H1 (cell line): ENCODE measurements at regions not wholly inside any gene's neighbourhood (a gene's known extent, or its start where the extent isn't known, plus 50 kb on each side); places are given as distances from the start of the nearest gene placed in this dataset.

Experiments
- CTCF ChIA-PET: fragments of 300-600 bp; sonication (Branson Sonifier 250); formaldehyde crosslinking; loops from one replicate; lab custom pipeline; 2021; ENCODE audit not compliant: partially characterized antibody; lab: Charles Lee
- POLR2A ChIA-PET: fragments of 300-600 bp; sonication (Branson Sonifier 250); formaldehyde crosslinking; loops from one replicate; lab custom pipeline; 2021; ENCODE audit warnings: inconsistent platforms; ENCODE audit not compliant: partially characterized antibody; lab: Charles Lee
- DNase-seq, 2 experiments: peaks; one replicate each; pipeline versions ENCODE4 v3.0.0 to v3.0.0-alpha.2; 2010 to 2022; ENCODE audit warnings: low spot score in 2 of 2, low read depth in 1 of 2, mixed read lengths in 1 of 2
- FAIRE-seq: peaks from 2 replicates; lab custom pipeline; 2011; peaks lifted over from hg19 to GRCh38; lab: Jason Lieb, UNC
- H2AFZ ChIP-seq: 2 replicates; pipeline ENCODE4 v1.8.1; 2012; ENCODE audit warnings: low read length, inconsistent platforms
- H2AK5ac ChIP-seq: 2 replicates; pipeline ENCODE4 v1.6.1; 2013; ENCODE audit warnings: low read depth, low read length
- H2BK120ac ChIP-seq: replicated peaks from 2 replicates; pipeline ENCODE3; 2013; ENCODE audit warnings: low read depth, low read length, inconsistent platforms
- H2BK12ac ChIP-seq: 2 replicates; pipeline ENCODE4 v1.6.1; 2013; ENCODE audit warnings: low read depth, low read length
- H2BK15ac ChIP-seq: 2 replicates; pipeline ENCODE4 v1.6.1; 2013; ENCODE audit warnings: low read length
- H2BK20ac ChIP-seq: 2 replicates; pipeline ENCODE4 v1.6.1; 2013; ENCODE audit warnings: low read length
- H2BK5ac ChIP-seq: 2 replicates; pipeline ENCODE4 v1.6.1; 2013; ENCODE audit warnings: low read depth, low read length
- H3K14ac ChIP-seq: 2 replicates; pipeline ENCODE4 v1.6.1; 2013; ENCODE audit warnings: inconsistent platforms; ENCODE audit not compliant: insufficient read length
- H3K18ac ChIP-seq: 2 replicates; pipeline ENCODE4 v1.6.1; 2013; ENCODE audit warnings: low read length; ENCODE audit errors: extremely low read depth
- H3K23ac ChIP-seq: 2 replicates; pipeline ENCODE4 v1.6.1; 2013; ENCODE audit warnings: inconsistent platforms; ENCODE audit not compliant: insufficient read length
- H3K23me2 ChIP-seq: 2 replicates; pipeline ENCODE4 v1.6.1; 2013; ENCODE audit warnings: low read depth, low read length
- H3K27ac ChIP-seq: 2 replicates; pipeline ENCODE4 v1.6.1; 2011; ENCODE audit warnings: low read depth, low read length, inconsistent platforms
- H3K27me3 ChIP-seq, 4 experiments: replicated peaks in 1 of 4; 1 replicate in 1 of 4; 2 replicates in 3 of 4; pipeline versions ENCODE4 v1.6.1 to v1.8.1; 2011 to 2013; ENCODE audit warnings: low read length in 3 of 4, mild to moderate bottlenecking in 3 of 4, inconsistent platforms in 2 of 4, mixed read lengths in 2 of 4, moderate library complexity in 1 of 4; ENCODE audit not compliant: control insufficient read depth in 3 of 4, insufficient read depth in 3 of 4; ENCODE audit errors: extremely low read depth in 1 of 4
- H3K36me3 ChIP-seq, 4 experiments: 2 replicates each; pipeline versions ENCODE4 v1.6.1 to v1.8.1; 2011 to 2013; ENCODE audit warnings: mild to moderate bottlenecking in 4 of 4, low read length in 3 of 4, moderate library complexity in 2 of 4, control low read depth in 1 of 4, inconsistent platforms in 1 of 4; ENCODE audit not compliant: insufficient read depth in 4 of 4, control insufficient read depth in 2 of 4
- H3K4ac ChIP-seq: replicated peaks from 2 replicates; pipeline ENCODE3; 2013; ENCODE audit warnings: low read length, low read depth, mixed read lengths, inconsistent platforms; ENCODE audit not compliant: insufficient read length
- H3K4me1 ChIP-seq, 4 experiments: replicated peaks in 1 of 4; 1 replicate in 1 of 4; 2 replicates in 3 of 4; pipeline versions ENCODE4 v1.6.1 to v1.8.1; 2011 to 2013; ENCODE audit warnings: low read length in 3 of 4, inconsistent platforms in 2 of 4, mixed read lengths in 1 of 4; ENCODE audit not compliant: insufficient read depth in 4 of 4, control insufficient read depth in 3 of 4
- H3K4me2 ChIP-seq, 2 experiments: 2 replicates each; pipeline versions ENCODE4 v1.6.1 to v1.8.1; 2011 to 2013; ENCODE audit warnings: low read depth in 2 of 2, low read length in 2 of 2, control low read depth in 1 of 2, inconsistent platforms in 1 of 2, mild to moderate bottlenecking in 1 of 2; ENCODE audit not compliant: insufficient read depth in 1 of 2
- H3K4me3 ChIP-seq, 4 experiments: fragments of 200-600, 300-600 bp in 1 of 4; sonication (generic), shearing (Covaris generic), sonication (Bioruptor Twin) in 1 of 4; 2 replicates each; pipeline versions ENCODE4 v1.5.1 to v1.8.1; 2011 to 2016; ENCODE audit warnings: low read length in 4 of 4, low read depth in 3 of 4, control low read depth in 2 of 4, inconsistent platforms in 2 of 4, mild to moderate bottlenecking in 2 of 4, mixed read lengths in 1 of 4, moderate library complexity in 1 of 4; ENCODE audit not compliant: insufficient read depth in 2 of 4; ENCODE audit errors: extremely low read depth in 1 of 4
- H3K56ac ChIP-seq: replicated peaks from 2 replicates; pipeline ENCODE3; 2013; ENCODE audit warnings: low read depth, mild to moderate bottlenecking, mixed read lengths, low read length, inconsistent platforms; ENCODE audit not compliant: insufficient read length
- H3K79me1 ChIP-seq: 2 replicates; pipeline ENCODE4 v1.6.1; 2013; ENCODE audit warnings: low read depth, low read length, control low read depth
- H3K79me2 ChIP-seq, 2 experiments: 2 replicates each; pipeline versions ENCODE4 v1.6.1 to v1.8.1; 2012 to 2013; ENCODE audit warnings: low read length in 2 of 2, mild to moderate bottlenecking in 2 of 2, inconsistent platforms in 1 of 2; ENCODE audit not compliant: insufficient read depth in 2 of 2, control insufficient read depth in 1 of 2
- H3K9ac ChIP-seq, 4 experiments: replicated peaks in 1 of 4; 1 replicate in 1 of 4; 2 replicates in 3 of 4; pipeline versions ENCODE4 v1.6.1 to v1.8.1; 2011 to 2013; ENCODE audit warnings: low read depth in 3 of 4, low read length in 3 of 4, control low read depth in 2 of 4, mild to moderate bottlenecking in 2 of 4, moderate library complexity in 2 of 4, inconsistent platforms in 1 of 4; ENCODE audit errors: extremely low read depth in 1 of 4
- H3K9me3 ChIP-seq, 2 experiments: 2 replicates each; pipeline versions ENCODE4 v1.6.1 to v1.8.1; 2012 to 2013; ENCODE audit warnings: mild to moderate bottlenecking in 2 of 2, moderate library complexity in 2 of 2, control low read depth in 1 of 2, inconsistent platforms in 1 of 2, low read depth in 1 of 2, low read length in 1 of 2, mixed read lengths in 1 of 2; ENCODE audit not compliant: insufficient read depth in 2 of 2
- H4K20me1 ChIP-seq, 2 experiments: replicated peaks in 1 of 2; 2 replicates each; pipeline versions ENCODE3 to v1.8.1; 2011 to 2013; ENCODE audit warnings: inconsistent platforms in 2 of 2, low read length in 2 of 2, mild to moderate bottlenecking in 1 of 2; ENCODE audit not compliant: insufficient read depth in 2 of 2, control insufficient read depth in 1 of 2
- H4K5ac ChIP-seq: 2 replicates; pipeline ENCODE4 v1.6.1; 2013; ENCODE audit warnings: low read length, low read depth, mixed read lengths, inconsistent platforms; ENCODE audit not compliant: insufficient read length
- H4K8ac ChIP-seq: 2 replicates; pipeline ENCODE4 v1.8.0; 2013; ENCODE audit warnings: mild to moderate bottlenecking, moderate library complexity, low read length, inconsistent platforms; ENCODE audit not compliant: insufficient read depth; ENCODE audit errors: extremely low read depth
- H4K91ac ChIP-seq: replicated peaks from 2 replicates; pipeline ENCODE3; 2013; ENCODE audit warnings: low read length, mixed read lengths, inconsistent platforms; ENCODE audit not compliant: insufficient read length
- BACH1 ChIP-seq: IDR thresholded peaks from 2 replicates; pipeline ENCODE4 v1.6.1; 2012; ENCODE audit warnings: low read length, improper control_type of control experiment
- HDAC2 ChIP-seq, 2 experiments: fragments of 300-600 bp in 1 of 2; sonication (generic) in 1 of 2; IDR thresholded peaks; 2 replicates each; pipeline ENCODE4 v1.6.1; 2011 to 2012; ENCODE audit warnings: low read depth in 2 of 2, low read length in 2 of 2, mild to moderate bottlenecking in 2 of 2, moderate library complexity in 2 of 2, borderline replicate concordance in 1 of 2, inconsistent platforms in 1 of 2
- KDM5A ChIP-seq: fragments of 200-600 bp; IDR thresholded peaks from 2 replicates; pipeline ENCODE4 v1.7.1; 2012; ENCODE audit warnings: mild to moderate bottlenecking, low read length, inconsistent platforms, mixed read lengths
- NRF1 ChIP-seq: IDR thresholded peaks from 2 replicates; pipeline ENCODE4 v1.6.1; 2011; ENCODE audit warnings: mild to moderate bottlenecking, low read depth, low read length, improper control_type of control experiment
- SAP30 ChIP-seq: fragments of 300-600 bp; sonication (generic); IDR thresholded peaks from 2 replicates; pipeline ENCODE4 v1.7.1; 2012; ENCODE audit warnings: low read length, moderate library complexity, mild to moderate bottlenecking, inconsistent platforms; ENCODE audit not compliant: insufficient read depth, insufficient replicate concordance
- SIX5 ChIP-seq: IDR thresholded peaks from 2 replicates; pipeline ENCODE4 v1.6.1; 2011; ENCODE audit warnings: mild to moderate bottlenecking, low read depth, low read length
- SUZ12 ChIP-seq: fragments of 200-600 bp; sonication (generic); IDR thresholded peaks from 2 replicates; pipeline ENCODE4 v1.6.1; 2012; ENCODE audit warnings: mild to moderate bottlenecking, inconsistent platforms, low read length, moderate library complexity, mixed read lengths
- WGBS, 2 experiments: shearing (Covaris generic) in 1 of 2; methylation state at CpG; one replicate each; pipeline versions ENCODE4 v1.1.6 to v1.1.7; 2013 to 2015; ENCODE audit warnings: low lambda C conversion rate in 2 of 2, mixed read lengths in 2 of 2, inconsistent platforms in 1 of 2, low coverage in 1 of 2, missing lambda C conversion rate in 1 of 2; ENCODE audit not compliant: insufficient replicate concordance in 2 of 2, insufficient coverage in 1 of 2, insufficient read length in 1 of 2; ENCODE audit errors: extremely low coverage in 1 of 2, missing lambda C conversion rate in 1 of 2; 5-methylcytosine and 5-hydroxymethylcytosine counted together

DNA sequence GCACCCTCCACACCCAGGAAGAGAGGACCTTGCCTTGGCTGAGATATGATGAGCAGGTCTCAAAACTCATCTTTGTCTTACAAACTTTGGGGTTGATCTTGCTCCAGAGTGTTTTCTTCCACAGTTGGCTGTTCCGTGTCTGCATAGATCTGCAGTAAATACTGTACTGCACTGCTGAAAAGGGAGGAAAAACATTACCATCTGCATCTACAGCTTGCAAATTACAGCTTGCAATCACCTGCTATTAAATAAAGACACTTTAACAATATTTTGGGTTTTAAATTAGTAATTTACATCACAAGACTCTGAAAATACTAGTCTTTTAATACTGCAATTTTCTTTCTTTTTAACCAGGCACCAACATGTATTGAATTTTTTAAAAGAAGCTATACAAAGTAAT lies 499.5 kb downstream of the STIM2 start:
- DNase-seq: no peak
- peaks cover 0 to 5% (median 0%) of the 10 kb centered on the region in 4 experiments; a peak in 3 of 7 replicates for H3K4me1 ChIP-seq
- no peak overlapping the region for H2BK12ac ChIP-seq
- H3K4me2 ChIP-seq: no peak overlapping the region
- H3K36me3 ChIP-seq: no peaks in the 10 kb centered on the region
- no peak overlapping the region for H3K18ac ChIP-seq
- no peaks in the 10 kb centered on the region for H4K20me1 ChIP-seq
- no peak overlapping the region for H3K14ac ChIP-seq
- no peak for FAIRE-seq
- no peak for TF ChIP-seq SIX5
- TF ChIP-seq BACH1: no peak
- no peak for TF ChIP-seq SUZ12
- no peak for TF ChIP-seq SAP30
- TF ChIP-seq HDAC2 (IDR thresholded peaks at IDR 0.05; ENCODE audit: borderline replicate concordance in 1 of 2, low read depth in 2 of 2, low read length in 2 of 2): no peak
- TF ChIP-seq NRF1: no peak
- TF ChIP-seq KDM5A: no peak
- no peak overlapping the region for H3K9ac ChIP-seq
- CTCF ChIA-PET: interaction anchor here (1.3 kb wide), 1 partner anchor 23 kb away, joined by 3 read pairs; no protein-coding TSS in a partner anchor
- no peak overlapping the region for H3K4ac ChIP-seq
- no peak overlapping the region for H3K27ac ChIP-seq
- WGBS, 2 experiments: 89% methylated on average over 1 of the region's 1 CpG; no CpG with 5 or more reads in 1 of the 2 experiments
- no peaks in the 10 kb centered on the region for H3K79me1 ChIP-seq
- no peak overlapping the region for H3K4me3 ChIP-seq
- no peaks in the 10 kb centered on the region for H3K79me2 ChIP-seq
- H4K8ac ChIP-seq: no peak overlapping the region
- no peak overlapping the region for H4K91ac ChIP-seq
- POLR2A ChIA-PET: no interaction called here
- no peak overlapping the region for H2BK20ac ChIP-seq
- no peak overlapping the region for H3K23ac ChIP-seq
- no peak overlapping the region for H2BK5ac ChIP-seq
- H3K23me2 ChIP-seq: no peaks in the 10 kb centered on the region
- H2AFZ ChIP-seq: no peak overlapping the region
- no peaks in the 10 kb centered on the region for H3K9me3 ChIP-seq
- no peak overlapping the region for H3K56ac ChIP-seq
- no peaks in the 10 kb centered on the region for H3K27me3 ChIP-seq
- H2BK120ac ChIP-seq: no peak overlapping the region
- H4K5ac ChIP-seq: no peak overlapping the region
- H2AK5ac ChIP-seq: no peak overlapping the region
- no peak overlapping the region for H2BK15ac ChIP-seq
